GM19328 (cell line): ENCODE measurements at regions not wholly inside any gene's neighbourhood (a gene's known extent, or its start where the extent isn't known, plus 50 kb on each side); places are given as distances from the start of the nearest gene placed in this dataset.

Source experiments
- ATAC-seq: cut with Tn5 transposase; IDR thresholded peaks from one replicate; pipeline ENCODE4 v1.9.1; 2021; ENCODE audit warnings: mild to moderate bottlenecking, moderate library complexity; ENCODE audit not compliant: unreplicated experiment

DNA sequence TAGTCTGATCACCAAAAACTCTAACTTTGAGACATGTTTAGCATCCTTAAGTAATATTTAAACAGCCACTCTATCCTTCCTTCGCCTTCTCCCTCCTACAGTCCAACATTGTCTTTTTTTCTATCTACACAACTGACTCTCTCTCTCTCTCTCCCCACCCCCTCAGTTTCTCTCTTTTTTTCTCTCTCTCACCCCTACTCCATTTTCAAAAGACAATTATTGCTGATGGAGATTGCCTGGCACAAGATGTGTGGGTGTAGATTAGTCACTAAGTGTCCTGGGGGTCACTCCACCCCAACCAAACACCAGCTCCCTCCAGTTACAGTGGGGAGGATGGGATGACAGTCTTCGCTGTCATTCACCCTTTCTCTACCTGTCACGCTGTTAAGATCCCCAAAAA lies 94.5 kb upstream of the NFIA start:
- no peak for ATAC-seq

GRCh38 chr1:60984062-60984799 lies 98.1 kb upstream of the NFIA start:
- ATAC-seq, result no peak

DNA sequence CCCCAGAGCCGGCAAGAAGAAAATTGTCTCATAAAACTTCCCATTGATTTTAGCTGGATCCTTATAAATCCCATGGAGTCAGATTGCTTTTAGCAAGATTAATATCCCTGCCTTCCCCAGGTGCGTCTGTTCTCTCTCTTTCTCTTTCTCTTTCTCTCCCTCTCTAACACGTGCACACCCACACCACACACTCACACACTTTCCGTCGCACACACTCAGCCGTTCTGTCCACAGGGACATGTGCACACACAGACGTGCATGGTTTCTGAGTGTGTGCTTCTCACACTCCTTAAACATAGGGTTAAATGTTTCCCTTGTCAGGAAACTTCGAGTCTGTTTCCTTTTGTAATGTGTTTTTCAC lies 98.7 kb upstream of the NFIA start:
- no peak for ATAC-seq

GRCh38 chr1:60982539-60982938 lies 99.8 kb upstream of the NFIA start:
- no peak for ATAC-seq

GRCh38 chr1:60981357-60981756 lies 101.0 kb upstream of the NFIA start:
- ATAC-seq, result no peak

- ATAC-seq, result no peak
These were observed 103.7 kb upstream of the NFIA start for GRCh38 chr1:60978421-60979357.

DNA sequence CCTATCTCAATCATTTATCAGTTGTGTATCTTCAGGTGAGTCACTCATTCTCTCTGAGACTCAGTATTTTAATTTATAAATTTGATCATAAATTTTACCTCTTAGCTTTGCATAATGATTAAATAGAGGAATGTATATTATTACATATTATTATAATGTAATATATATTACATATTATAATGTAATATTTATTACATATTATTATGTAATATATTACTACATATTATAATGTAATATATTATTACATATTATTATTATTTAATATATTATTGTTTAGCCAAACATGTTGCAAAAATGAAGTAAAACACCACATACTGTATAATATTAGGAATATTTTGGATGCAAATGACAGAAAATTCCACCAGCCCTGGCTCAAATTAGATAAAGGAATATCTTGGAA lies 104.7 kb upstream of the NFIA start:
- ATAC-seq, result no peak

- ATAC-seq, result no peak
These were observed 107.6 kb upstream of the NFIA start for GRCh38 chr1:60974524-60975372.

DNA sequence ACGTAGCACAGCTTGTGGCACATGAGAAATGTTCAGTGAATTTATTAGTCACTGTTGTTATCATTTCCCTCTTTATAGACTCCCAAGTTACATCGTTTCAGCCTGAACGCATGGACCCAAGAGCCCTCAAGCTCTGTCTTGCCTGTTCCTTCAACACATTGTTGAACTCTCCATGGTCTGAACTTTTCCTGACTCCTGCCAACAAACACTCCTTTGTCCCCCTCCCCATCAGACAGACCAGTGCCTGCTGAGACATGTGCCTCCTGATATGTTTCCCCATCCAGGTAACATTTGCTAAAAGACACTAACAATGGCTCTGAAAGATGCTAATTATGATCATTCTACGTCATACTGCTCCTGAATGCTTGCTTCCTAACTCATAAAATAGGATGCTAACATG lies 108.7 kb upstream of the NFIA start:
- no peak for ATAC-seq

DNA sequence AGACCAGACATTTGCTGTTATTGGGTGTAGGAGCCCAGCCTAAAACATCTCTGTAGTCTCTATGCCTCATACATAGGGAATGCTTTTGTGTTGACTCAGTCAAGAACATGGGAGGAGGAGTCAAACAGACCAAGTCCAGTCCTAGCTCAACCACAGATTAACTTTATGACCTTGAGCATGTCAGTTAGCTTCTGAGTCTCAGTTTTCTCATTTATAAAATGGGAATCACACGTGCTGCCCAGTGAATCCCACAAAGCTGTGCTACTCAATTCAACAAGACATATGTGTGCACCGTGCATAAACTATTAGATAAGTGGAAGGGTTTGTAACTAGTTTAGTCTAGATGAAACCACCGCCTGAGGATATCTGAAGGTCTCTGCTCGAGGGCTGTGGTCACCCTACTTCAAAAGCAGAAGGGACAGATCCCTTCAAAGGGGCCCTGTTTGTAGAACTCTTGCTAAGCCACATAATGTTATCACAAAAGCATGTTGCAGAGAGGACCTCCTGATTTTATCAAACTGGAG lies 109.5 kb upstream of the NFIA start:
- no peak for ATAC-seq

GRCh38 chr1:60971330-60971729 lies 111.0 kb upstream of the NFIA start:
- no peak for ATAC-seq

GRCh38 chr1:60969971-60970509 lies 112.3 kb upstream of the NFIA start:
- ATAC-seq, result no peak

- ATAC-seq, result no peak
These were observed 117.0 kb upstream of the NFIA start for GRCh38 chr1:60965280-60965854.

- ATAC-seq, result no peak
These were observed 119.0 kb upstream of the NFIA start for GRCh38 chr1:60963167-60963940.

GRCh38 chr1:60960891-60961461 lies 121.4 kb upstream of the NFIA start:
- no peak for ATAC-seq

GRCh38 chr1:60959701-60960100 lies 122.7 kb upstream of the NFIA start:
- no peak for ATAC-seq

DNA sequence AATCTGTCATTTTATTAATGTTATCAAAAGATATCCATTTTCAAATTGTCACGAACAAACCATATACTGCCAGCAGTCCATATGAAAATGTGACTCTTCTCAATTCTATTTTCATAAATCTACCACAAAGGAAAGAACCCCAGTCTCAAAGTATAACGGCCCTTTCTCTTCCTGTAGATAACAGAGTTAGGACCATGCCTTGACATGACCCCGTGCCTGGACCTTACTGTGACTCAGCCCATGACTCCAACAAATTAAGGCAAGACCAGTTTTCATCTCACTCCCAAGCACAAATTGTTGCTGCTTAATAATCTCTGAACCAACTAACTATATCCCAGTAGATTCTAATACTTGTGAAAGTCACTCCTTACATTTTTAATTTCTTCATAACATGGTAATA lies 124.4 kb upstream of the NFIA start:
- ATAC-seq, result no peak

GRCh38 chr1:60956520-60956919 lies 125.8 kb upstream of the NFIA start:
- no peak for ATAC-seq

DNA sequence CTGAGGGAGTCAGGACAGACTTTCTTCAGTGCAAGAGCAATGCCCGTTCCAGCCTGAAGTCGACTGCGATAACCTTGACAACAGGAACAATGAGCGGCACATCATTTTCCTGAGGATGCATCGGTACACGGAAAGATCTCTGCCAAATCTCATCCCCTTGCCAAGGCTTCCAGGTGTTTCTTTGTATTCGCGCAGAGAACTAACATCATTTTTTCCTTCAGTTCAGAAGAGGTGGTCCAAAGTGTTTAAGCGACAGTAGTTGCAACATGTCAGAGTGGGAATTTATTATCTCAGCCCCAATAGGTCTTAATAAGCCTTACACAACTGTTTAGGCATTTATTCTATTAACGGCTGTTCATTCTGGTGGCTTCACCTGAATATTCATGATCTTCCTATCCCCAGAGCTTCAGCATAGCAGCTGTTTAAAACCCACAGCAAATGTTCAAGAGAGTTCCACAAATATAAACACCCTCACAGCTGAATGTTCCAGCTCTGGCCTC lies 129.7 kb upstream of the NFIA start:
- no peak for ATAC-seq
